Urinary bladder (tissue), 3 donors: ENCODE measurements at regions not wholly inside any gene's neighbourhood (a gene's known extent, or its start where the extent isn't known, plus 50 kb on each side); places are given as distances from the start of the nearest gene placed in this dataset.

Source experiments
- DNase-seq: peaks from one replicate; pipeline ENCODE4 v3.0.0-alpha.2; 2015; ENCODE audit errors: extremely low spot score
- H3K27ac ChIP-seq: one replicate; pipeline ENCODE4 v1.5.1; 2013; ENCODE audit warnings: low read depth, mild to moderate bottlenecking, moderate library complexity
- H3K36me3 ChIP-seq: one replicate; pipeline ENCODE4 v1.6.1; 2013; ENCODE audit warnings: mild to moderate bottlenecking, moderate library complexity; ENCODE audit not compliant: insufficient read depth
- H3K4me1 ChIP-seq: one replicate; pipeline ENCODE4 v1.6.1; 2013; ENCODE audit warnings: mild to moderate bottlenecking, moderate library complexity; ENCODE audit not compliant: insufficient read depth
- H3K4me3 ChIP-seq: one replicate; pipeline ENCODE4 v1.5.1; 2013; ENCODE audit warnings: low read depth, low read length
- WGBS: extraction: QIAGEN DNeasy Blood & Tissue Kit; methylation state at CpG from one replicate; pipeline ENCODE4 v1.1.7; 2013; 5-methylcytosine and 5-hydroxymethylcytosine counted together
- donor health status: healthy with polysubstance abuse.
- donor health status: healthy.

DNA sequence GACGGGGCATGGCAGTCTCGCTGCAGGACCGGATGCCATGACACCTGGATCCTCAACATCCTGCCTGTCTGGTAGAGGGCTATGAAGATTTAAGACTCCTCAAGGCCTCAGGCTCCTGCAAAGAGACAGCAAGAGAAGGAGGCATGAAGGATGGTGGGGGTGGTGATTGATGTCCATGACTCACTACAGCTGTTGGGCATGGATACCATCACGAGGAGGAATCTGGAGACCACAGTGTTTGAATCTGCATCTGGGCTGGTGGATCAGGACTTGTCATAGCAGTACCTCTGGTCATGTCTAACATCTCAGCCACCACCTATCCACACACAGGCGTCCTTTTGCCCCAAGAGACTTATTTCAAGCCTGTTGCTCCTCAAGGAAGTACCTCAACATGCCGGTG, 50.2 kb upstream of the WSCD1 start:
- H3K27ac ChIP-seq: no peak overlapping the region
- WGBS: 83% methylated on average over 6 of the region's 6 CpGs
- H3K36me3 ChIP-seq: no peaks in the 10 kb centered on the region
- H3K4me1 ChIP-seq: no peaks in the 10 kb centered on the region
- no peak for DNase-seq
- no peak overlapping the region for H3K4me3 ChIP-seq

DNA sequence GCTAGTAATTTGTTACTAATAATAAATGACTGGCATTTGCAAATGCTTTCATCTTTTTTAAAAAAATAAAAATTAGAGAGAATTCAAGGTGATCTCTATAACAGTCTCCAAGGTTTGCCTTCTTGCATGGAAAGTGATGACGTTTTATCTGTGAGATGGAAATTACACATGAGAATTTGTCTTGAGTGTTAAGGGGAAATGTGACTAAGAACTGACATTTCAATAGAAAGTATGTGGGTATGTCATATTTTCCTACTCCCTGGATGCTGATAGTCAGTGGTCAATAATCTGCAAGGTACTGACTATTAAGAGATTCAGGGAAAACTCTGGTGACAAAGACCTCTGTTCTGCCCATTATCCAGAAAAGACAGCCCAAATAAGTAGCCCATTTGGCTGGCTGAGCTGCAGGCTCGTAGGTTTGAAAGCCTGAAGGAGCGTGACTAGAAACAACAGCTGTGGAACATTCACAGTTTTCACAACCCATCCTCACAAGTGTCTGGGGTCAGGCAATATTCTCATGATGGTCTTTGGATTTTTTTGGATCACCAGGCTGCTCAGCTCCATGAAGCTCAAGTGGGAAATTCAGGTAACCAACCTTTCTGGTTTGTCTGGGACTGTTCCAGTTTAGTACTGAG, 49.7 kb upstream of the WSCD1 start:
- H3K27ac ChIP-seq: no peak overlapping the region
- no peak overlapping the region for H3K4me3 ChIP-seq
- 52% methylated on average over 3 of the region's 3 CpGs for whole genome bisulfite sequencing
- no peak for DNase-seq
- no peaks in the 10 kb centered on the region for H3K4me1 ChIP-seq
- no peaks in the 10 kb centered on the region for H3K36me3 ChIP-seq
